ENCODE measurements at regions not wholly inside any gene's neighbourhood (a gene's known extent, or its start where the extent isn't known, plus 50 kb on each side); places are given as distances from the start of the nearest gene placed in this dataset.

- no peak overlapping the region for H3K4me3 ChIP-seq (ENCODE audit: low read depth, low read length)
These were observed 98.6 kb downstream of the ARF6 start for GRCh38 chr14:49991491-49991890.

DNA sequence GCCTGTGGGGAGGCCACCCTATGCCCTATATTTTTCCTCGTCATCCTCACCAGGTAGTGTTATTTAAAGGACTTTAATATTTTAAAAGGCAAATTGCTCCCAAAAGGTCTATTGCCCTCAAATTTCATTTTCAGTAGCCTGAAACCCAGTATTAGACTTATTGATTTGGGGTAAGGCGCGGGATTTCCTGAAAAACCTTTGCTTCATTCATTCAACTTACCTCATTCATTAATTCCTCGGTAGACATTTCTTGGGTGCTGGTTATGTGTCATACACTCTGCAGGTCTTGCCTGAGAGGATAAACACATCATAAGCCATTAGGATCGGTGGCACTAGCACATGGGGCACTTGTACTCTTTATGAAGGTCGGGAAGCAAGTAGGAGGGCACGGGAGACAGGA, 99.2 kb downstream of the ARF6 start:
- no peak for TF ChIP-seq CTCF (IDR thresholded peaks at IDR 0.05; ENCODE audit: low read depth, low read length)
- H3K4me3 ChIP-seq (ENCODE audit: low read depth, low read length) = no peak overlapping the region

More at GRCh38 chr14:49991491-49991890, 98.6 kb downstream of the ARF6 start:
- TF ChIP-seq CTCF (IDR thresholded peaks at IDR 0.05; ENCODE audit: low read depth, low read length) = no peak

DNA sequence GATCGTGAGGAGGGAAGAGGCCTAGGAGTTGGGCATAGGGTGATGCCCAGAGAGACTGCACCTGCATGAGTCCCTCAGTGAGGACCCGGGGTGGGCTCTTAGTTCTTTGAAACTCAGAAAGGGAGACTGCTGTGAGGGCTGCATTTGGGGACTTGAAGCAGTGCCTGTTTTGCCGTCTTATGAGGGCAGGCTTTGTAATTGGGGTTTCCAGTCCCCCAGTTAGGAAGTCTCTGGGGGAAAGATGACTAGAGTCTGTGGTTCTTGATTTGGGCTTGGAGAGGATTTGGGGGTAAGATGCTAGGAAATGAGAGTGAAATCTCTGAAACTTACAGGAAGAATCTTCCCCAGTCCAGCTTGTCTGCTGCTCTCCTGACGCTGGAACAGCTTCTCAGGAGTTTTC, 99.6 kb downstream of the ARF6 start:
- H3K4me3 ChIP-seq (ENCODE audit: low read depth, low read length) = no peak overlapping the region
- TF ChIP-seq CTCF (IDR thresholded peaks at IDR 0.05; ENCODE audit: low read depth, low read length) = no peak

DNA sequence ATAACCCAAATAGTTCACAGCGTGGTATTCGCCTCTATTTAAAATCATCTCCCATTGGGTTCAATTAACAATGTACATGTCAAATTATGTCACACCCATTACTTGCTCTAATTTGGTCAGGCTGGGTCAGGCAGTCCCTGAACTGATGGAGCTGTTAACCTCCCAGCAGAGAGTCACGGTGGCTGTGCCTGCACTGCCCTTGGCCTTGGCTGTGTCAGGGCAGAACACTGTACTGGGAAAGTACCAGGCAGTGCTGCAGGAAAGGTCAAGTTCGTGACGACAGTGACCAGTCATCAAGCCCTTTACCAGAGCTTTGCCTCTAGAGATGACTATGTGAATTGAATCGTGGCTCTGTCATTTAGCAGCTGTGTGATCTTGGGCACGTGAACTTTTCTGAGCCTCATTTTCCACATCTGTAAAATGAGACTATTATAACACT, 100.0 kb downstream of the ARF6 start:
- no peak overlapping the region for H3K4me3 ChIP-seq (ENCODE audit: low read depth, low read length)
- no peak for TF ChIP-seq CTCF (IDR thresholded peaks at IDR 0.05; ENCODE audit: low read depth, low read length)

- no peak for TF ChIP-seq CTCF (IDR thresholded peaks at IDR 0.05; ENCODE audit: low read depth, low read length)
- H3K4me3 ChIP-seq (ENCODE audit: low read depth, low read length) = no peak overlapping the region
These were observed 100.7 kb downstream of the ARF6 start for GRCh38 chr14:49993565-49993964.

DNA sequence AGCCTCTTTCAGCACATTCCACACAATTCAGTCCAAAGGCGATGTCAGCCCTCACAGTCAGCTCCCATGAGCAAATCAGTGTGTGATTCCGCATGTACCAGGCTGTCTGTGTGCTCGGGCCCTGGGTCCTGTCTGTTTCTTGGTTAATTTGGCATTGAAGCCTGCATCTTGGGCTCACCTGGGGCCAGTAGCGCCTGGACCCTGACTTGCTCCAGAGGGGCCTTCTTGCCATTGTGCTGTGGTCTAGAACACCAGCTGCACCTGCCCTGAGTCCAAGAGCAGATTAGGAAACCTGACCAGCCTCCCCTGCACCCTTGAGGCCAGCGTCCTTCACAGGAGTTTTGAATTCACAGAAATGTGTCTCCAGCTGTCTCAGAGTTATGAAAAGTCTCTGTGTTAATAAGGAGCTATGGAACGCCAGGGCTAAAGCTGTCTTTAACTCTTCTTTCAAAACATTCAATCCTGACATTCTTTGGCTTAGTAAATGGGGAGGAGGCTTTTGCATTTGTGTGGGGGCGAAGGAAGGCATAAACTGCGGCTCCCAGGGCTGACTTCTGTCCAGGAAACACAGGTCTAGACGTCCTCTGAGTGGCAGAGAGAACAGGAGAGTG, 102.2 kb downstream of the ARF6 start:
- H3K4me3 ChIP-seq (ENCODE audit: low read depth, low read length) = no peak overlapping the region
- TF ChIP-seq CTCF (IDR thresholded peaks at IDR 0.05; ENCODE audit: low read depth, low read length) = no peak

- no peak for TF ChIP-seq CTCF (IDR thresholded peaks at IDR 0.05; ENCODE audit: low read depth, low read length)
These were observed 105.1 kb downstream of the ARF6 start for GRCh38 chr14:49997991-49998390.

More at GRCh38 chr14:49997991-49998390, 105.1 kb downstream of the ARF6 start:
- H3K4me3 ChIP-seq (ENCODE audit: low read depth, low read length) = no peak overlapping the region

All from WI38 (cell line).